Activated CD4-positive, alpha-beta T cell treated with anti-CD3 and anti-CD28 coated beads, Interleukin-2, amount 10 ng/mL, durations not matched to agents 24 days and 14 days (primary cell): ENCODE measurements at regions not wholly inside any gene's neighbourhood (a gene's known extent, or its start where the extent isn't known, plus 50 kb on each side); places are given as distances from the start of the nearest gene placed in this dataset.
"Not testable (repeated sequence)": the region's sequence is repeated elsewhere in the genome, so short reads cannot be mapped to it uniquely, and the experiment has no call there.

Experiments used
- DNase-seq: peaks from one replicate; pipeline ENCODE4 v3.0.0; 2022
- H3K27ac Mint-ChIP-seq: one replicate; pipeline ENCODE4 v1.8.0; 2022; ENCODE audit warnings: mild to moderate bottlenecking, mixed read lengths
- H3K27me3 Mint-ChIP-seq: one replicate; pipeline ENCODE4 v1.8.0; 2022; ENCODE audit warnings: mixed read lengths
- H3K36me3 Mint-ChIP-seq: one replicate; pipeline ENCODE4 v1.8.0; 2022; ENCODE audit warnings: low read depth, mild to moderate bottlenecking, mixed read lengths
- H3K4me1 Mint-ChIP-seq: one replicate; pipeline ENCODE4 v1.8.0; 2021; ENCODE audit warnings: mixed read lengths
- H3K4me3 Mint-ChIP-seq: one replicate; pipeline ENCODE4 v1.8.0; 2022; ENCODE audit warnings: mild to moderate bottlenecking, moderate library complexity, mixed read lengths
- H3K9me3 Mint-ChIP-seq: one replicate; pipeline ENCODE4 v1.8.0; 2021; ENCODE audit warnings: mixed read lengths
- intact Hi-C: fragments of 100-400 bp; cut with micrococcal nuclease; formaldehyde crosslinking; loops from one replicate; pipeline ENCODE4 v1.15.1; 2023

GRCh38 chr15:96135166-96136093 is 195.1 kb upstream of the NR2F2 start:
- Mint-ChIP-seq H3K27ac (no peak overlapping the region), H3K9me3 (peaks cover 6% of the 10 kb centered on the region), H3K36me3 (no peaks in the 10 kb centered on the region), H3K4me1 (no peaks in the 10 kb centered on the region), H3K27me3 (no peaks in the 10 kb centered on the region), H3K4me3 (no peak overlapping the region)
- no peak for DNase-seq
- intact Hi-C loops = no loop called here

- H3K36me3 Mint-ChIP-seq = no peaks in the 10 kb centered on the region
- intact Hi-C loops = no loop called here
- H3K27ac Mint-ChIP-seq = no peak overlapping the region
- no peak overlapping the region for H3K4me3 Mint-ChIP-seq
- no peaks in the 10 kb centered on the region for H3K4me1 Mint-ChIP-seq
- DNase-seq = no peak
- no peaks in the 10 kb centered on the region for H3K27me3 Mint-ChIP-seq
- H3K9me3 Mint-ChIP-seq = peaks cover 17% of the 10 kb centered on the region
Observed at GRCh38 chr15:96138985-96139384, 191.5 kb upstream of the NR2F2 start.

GRCh38 chr15:96142498-96142897 is 188.0 kb upstream of the NR2F2 start:
- Mint-ChIP-seq H3K27me3 (no peaks in the 10 kb centered on the region), H3K4me1 (no peaks in the 10 kb centered on the region), H3K36me3 (no peaks in the 10 kb centered on the region), H3K4me3 (no peak overlapping the region), H3K27ac (no peak overlapping the region), H3K9me3 (peaks cover 11% of the 10 kb centered on the region)
- intact Hi-C loops = no loop called here
- DNase-seq = no peak

- no peak overlapping the region for H3K4me3 Mint-ChIP-seq
- no peaks in the 10 kb centered on the region for H3K4me1 Mint-ChIP-seq
- DNase-seq = no peak
- intact Hi-C loops = no loop called here
- H3K27me3 Mint-ChIP-seq = no peaks in the 10 kb centered on the region
- no peak overlapping the region for H3K27ac Mint-ChIP-seq
- H3K9me3 Mint-ChIP-seq = peaks cover 11% of the 10 kb centered on the region
- H3K36me3 Mint-ChIP-seq = no peaks in the 10 kb centered on the region
Observed at GRCh38 chr15:96144734-96145133, 185.8 kb upstream of the NR2F2 start.

- H3K4me1 Mint-ChIP-seq = no peaks in the 10 kb centered on the region
- H3K9me3 Mint-ChIP-seq = no peaks in the 10 kb centered on the region
- H3K4me3 Mint-ChIP-seq = no peak overlapping the region
- intact Hi-C loops = no loop called here
- H3K27me3 Mint-ChIP-seq = no peaks in the 10 kb centered on the region
- DNase-seq = no peak
- no peak overlapping the region for H3K27ac Mint-ChIP-seq
- H3K36me3 Mint-ChIP-seq = no peaks in the 10 kb centered on the region
Observed at GRCh38 chr15:96146726-96147125, 183.8 kb upstream of the NR2F2 start.

- no peaks in the 10 kb centered on the region for H3K4me1 Mint-ChIP-seq
- H3K27ac Mint-ChIP-seq = no peak overlapping the region
- no peak overlapping the region for H3K4me3 Mint-ChIP-seq
- intact Hi-C loops = no loop called here
- DNase-seq = no peak
- H3K9me3 Mint-ChIP-seq = no peaks in the 10 kb centered on the region
- no peaks in the 10 kb centered on the region for H3K27me3 Mint-ChIP-seq
- no peaks in the 10 kb centered on the region for H3K36me3 Mint-ChIP-seq
Observed at GRCh38 chr15:96147267-96147666, 183.2 kb upstream of the NR2F2 start.

GRCh38 chr15:96150254-96150653 is 180.2 kb upstream of the NR2F2 start:
- Mint-ChIP-seq H3K27ac (no peak overlapping the region), H3K4me3 (no peak overlapping the region), H3K9me3 (no peaks in the 10 kb centered on the region), H3K36me3 (no peaks in the 10 kb centered on the region), H3K4me1 (no peaks in the 10 kb centered on the region), H3K27me3 (no peaks in the 10 kb centered on the region)
- intact Hi-C loops = no loop called here
- no peak for DNase-seq

- H3K36me3 Mint-ChIP-seq, H3K27ac Mint-ChIP-seq, H3K27me3 Mint-ChIP-seq, intact Hi-C loops, H3K4me1 Mint-ChIP-seq, H3K9me3 Mint-ChIP-seq, DNase-seq, H3K4me3 Mint-ChIP-seq: not testable (repeated sequence)
Observed at GRCh38 chr15:96151749-96152148, 178.8 kb upstream of the NR2F2 start.

DNA sequence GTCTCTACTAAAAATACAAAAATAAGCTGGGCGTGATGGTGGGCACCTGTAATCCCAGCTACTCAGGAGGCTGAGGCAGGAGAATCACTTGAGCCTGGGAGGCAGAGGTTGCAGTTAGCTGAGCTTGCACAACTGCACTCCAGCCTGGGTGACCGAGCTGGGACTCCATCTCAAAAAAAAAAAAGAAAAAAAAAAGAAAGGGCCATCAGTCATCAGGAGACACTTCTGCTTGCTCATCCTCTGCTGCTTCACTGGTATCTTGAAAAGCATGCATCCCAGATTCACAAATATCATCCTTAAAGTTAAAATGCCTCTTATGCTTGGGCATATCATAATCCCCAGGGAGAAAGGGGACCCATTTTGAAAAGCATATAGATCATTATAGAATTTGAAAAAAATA is 176.6 kb upstream of the NR2F2 start:
- no peak for DNase-seq
- Mint-ChIP-seq H3K9me3 (no peaks in the 10 kb centered on the region), H3K27me3 (no peaks in the 10 kb centered on the region), H3K27ac (no peak overlapping the region), H3K36me3 (no peaks in the 10 kb centered on the region), H3K4me3 (no peak overlapping the region), H3K4me1 (no peaks in the 10 kb centered on the region)
- intact Hi-C loops = no loop called here

DNA sequence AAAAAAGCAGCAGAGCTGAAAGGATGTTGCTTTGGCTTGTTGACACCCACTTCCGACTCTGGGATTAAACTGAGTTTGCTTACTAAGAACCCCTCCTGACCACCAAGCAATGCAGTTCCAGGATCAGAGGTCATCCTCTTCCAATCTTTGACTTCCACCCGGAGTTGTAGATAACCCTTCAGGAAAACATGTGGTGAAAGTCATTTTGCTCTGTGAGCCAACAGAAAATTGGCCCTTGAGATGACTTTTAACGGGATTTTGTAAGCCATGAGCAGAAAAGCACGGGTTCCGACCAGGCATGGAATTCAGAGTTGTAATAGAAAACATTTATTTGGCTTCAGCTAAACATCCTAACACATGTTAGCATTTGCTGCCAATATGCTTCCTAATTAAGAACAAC is 171.6 kb upstream of the NR2F2 start:
- Mint-ChIP-seq H3K27ac (no peak overlapping the region), H3K4me1 (no peaks in the 10 kb centered on the region), H3K27me3 (peaks cover 2% of the 10 kb centered on the region), H3K36me3 (no peaks in the 10 kb centered on the region), H3K4me3 (no peak overlapping the region), H3K9me3 (no peaks in the 10 kb centered on the region)
- intact Hi-C loops = no loop called here
- no peak for DNase-seq

GRCh38 chr15:96160269-96160668 is 170.2 kb upstream of the NR2F2 start:
- no peak overlapping the region for H3K4me3 Mint-ChIP-seq
- intact Hi-C loops = no loop called here
- no peak overlapping the region for H3K27ac Mint-ChIP-seq
- DNase-seq = no peak
- H3K27me3 Mint-ChIP-seq = peaks cover 2% of the 10 kb centered on the region
- H3K4me1 Mint-ChIP-seq = no peaks in the 10 kb centered on the region
- no peaks in the 10 kb centered on the region for H3K36me3 Mint-ChIP-seq
- H3K9me3 Mint-ChIP-seq = no peaks in the 10 kb centered on the region

GRCh38 chr15:96160800-96161199 is 169.7 kb upstream of the NR2F2 start:
- intact Hi-C loops = no loop called here
- H3K9me3 Mint-ChIP-seq = no peaks in the 10 kb centered on the region
- no peak overlapping the region for H3K4me3 Mint-ChIP-seq
- DNase-seq = no peak
- H3K27ac Mint-ChIP-seq = no peak overlapping the region
- peaks cover 2% of the 10 kb centered on the region for H3K27me3 Mint-ChIP-seq
- H3K4me1 Mint-ChIP-seq = no peaks in the 10 kb centered on the region
- no peaks in the 10 kb centered on the region for H3K36me3 Mint-ChIP-seq

GRCh38 chr15:96162322-96162721 is 168.2 kb upstream of the NR2F2 start:
- H3K4me1 Mint-ChIP-seq = no peaks in the 10 kb centered on the region
- intact Hi-C loops = no loop called here

DNA sequence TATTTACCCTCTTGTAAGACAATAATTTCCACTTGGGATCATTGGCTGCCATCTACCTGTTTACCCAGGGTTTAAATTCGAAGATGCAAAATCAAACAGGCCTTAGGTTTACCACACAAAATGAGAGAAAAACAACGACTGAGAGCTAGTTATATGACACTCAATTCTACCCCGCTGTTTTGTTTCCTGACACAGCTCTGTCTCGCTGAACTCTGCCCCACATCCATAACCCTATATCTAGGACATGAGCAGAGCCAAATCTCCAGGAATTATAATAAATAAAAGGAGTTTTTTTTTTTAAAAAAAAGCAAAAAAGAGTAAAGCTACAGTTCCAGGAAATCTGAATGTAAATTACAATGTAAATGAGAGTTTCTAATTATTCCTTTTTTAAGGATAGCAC is 165.4 kb upstream of the NR2F2 start:
- H3K27me3 Mint-ChIP-seq = peaks cover 2% of the 10 kb centered on the region
- DNase-seq = no peak
- no peaks in the 10 kb centered on the region for H3K9me3 Mint-ChIP-seq
- H3K36me3 Mint-ChIP-seq = no peaks in the 10 kb centered on the region
- intact Hi-C loops = no loop called here
- no peak overlapping the region for H3K4me3 Mint-ChIP-seq
- no peaks in the 10 kb centered on the region for H3K4me1 Mint-ChIP-seq
- no peak overlapping the region for H3K27ac Mint-ChIP-seq

More at GRCh38 chr15:96162322-96162721, 168.2 kb upstream of the NR2F2 start:
- Mint-ChIP-seq H3K27me3 (peaks cover 2% of the 10 kb centered on the region), H3K9me3 (no peaks in the 10 kb centered on the region), H3K4me3 (no peak overlapping the region), H3K36me3 (no peaks in the 10 kb centered on the region), H3K27ac (no peak overlapping the region)
- no peak for DNase-seq

DNA sequence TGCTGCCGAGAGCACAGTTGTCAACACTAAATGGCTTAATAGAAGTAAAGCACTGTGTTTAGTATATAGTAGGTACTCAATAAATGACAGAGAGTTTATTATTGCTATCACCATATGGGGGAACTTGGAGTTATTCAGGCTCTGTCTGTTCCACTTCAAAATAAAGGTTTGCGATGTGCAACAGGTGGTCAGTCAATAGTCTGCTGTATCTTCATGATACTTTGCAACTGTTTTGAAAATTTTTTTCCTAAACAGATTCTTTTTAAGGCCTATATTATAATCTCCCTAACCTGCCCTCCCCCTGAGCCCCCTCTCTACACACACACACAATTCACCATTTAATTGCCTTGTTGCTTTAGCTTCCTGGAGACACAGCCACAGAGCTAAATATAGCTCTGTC is 164.7 kb upstream of the NR2F2 start:
- no peaks in the 10 kb centered on the region for H3K9me3 Mint-ChIP-seq
- intact Hi-C loops = no loop called here
- peaks cover 2% of the 10 kb centered on the region for H3K27me3 Mint-ChIP-seq
- H3K4me3 Mint-ChIP-seq = no peak overlapping the region
- H3K27ac Mint-ChIP-seq = no peak overlapping the region
- no peaks in the 10 kb centered on the region for H3K36me3 Mint-ChIP-seq
- no peaks in the 10 kb centered on the region for H3K4me1 Mint-ChIP-seq
- DNase-seq = no peak
